ENCODE measurements at regions not wholly inside any gene's neighbourhood (a gene's known extent, or its start where the extent isn't known, plus 50 kb on each side); places are given as distances from the start of the nearest gene placed in this dataset.

- no peak overlapping the region for H3K27ac ChIP-seq (ENCODE audit: insufficient read depth, low read depth, low read length, poor library complexity, severe bottlenecking)
- 85 to 92% methylated on average over 1 of the region's 1 CpG for WGBS, 2 experiments
These were observed 104.2 kb upstream of the CDH11 start for GRCh38 chr16:65226077-65226476.

GRCh38 chr16:65225488-65225887, 103.6 kb upstream of the CDH11 start:
- no peak overlapping the region for H3K4me3 ChIP-seq (ENCODE audit: insufficient read depth, low read depth, low read length)
- no peaks in the 10 kb centered on the region for H3K36me3 ChIP-seq (ENCODE audit: control insufficient read depth, insufficient read depth, low read length)
- H3K4me1 ChIP-seq (ENCODE audit: control insufficient read depth, insufficient read depth, low read length), result no peaks in the 10 kb centered on the region
- no peaks in the 10 kb centered on the region for H3K9me3 ChIP-seq (ENCODE audit: control insufficient read depth, low read length)
- H3K27ac ChIP-seq (ENCODE audit: insufficient read depth, low read depth, low read length, poor library complexity, severe bottlenecking), result no peak overlapping the region
- no peaks in the 10 kb centered on the region for H3K27me3 ChIP-seq (ENCODE audit: control insufficient read depth, insufficient read depth, low read length, poor library complexity, severe bottlenecking)
- 75 to 78% methylated on average over 5 of the region's 5 CpGs for WGBS, 2 experiments

More at GRCh38 chr16:65226077-65226476, 104.2 kb upstream of the CDH11 start:
- Histone ChIP-seq H3K4me3 (ENCODE audit: insufficient read depth, low read depth, low read length) (no peak overlapping the region), H3K27me3 (ENCODE audit: control insufficient read depth, insufficient read depth, low read length, poor library complexity, severe bottlenecking) (no peaks in the 10 kb centered on the region), H3K9me3 (ENCODE audit: control insufficient read depth, low read length) (no peaks in the 10 kb centered on the region), H3K4me1 (ENCODE audit: control insufficient read depth, insufficient read depth, low read length) (no peaks in the 10 kb centered on the region), H3K36me3 (ENCODE audit: control insufficient read depth, insufficient read depth, low read length) (no peaks in the 10 kb centered on the region)

- Histone ChIP-seq H3K27me3 (ENCODE audit: control insufficient read depth, insufficient read depth, low read length, poor library complexity, severe bottlenecking) (no peaks in the 10 kb centered on the region), H3K4me1 (ENCODE audit: control insufficient read depth, insufficient read depth, low read length) (no peaks in the 10 kb centered on the region), H3K27ac (ENCODE audit: insufficient read depth, low read depth, low read length, poor library complexity, severe bottlenecking) (no peak overlapping the region), H3K9me3 (ENCODE audit: control insufficient read depth, low read length) (no peaks in the 10 kb centered on the region), H3K4me3 (ENCODE audit: insufficient read depth, low read depth, low read length) (no peak overlapping the region), H3K36me3 (ENCODE audit: control insufficient read depth, insufficient read depth, low read length) (no peaks in the 10 kb centered on the region)
- 76 to 86% methylated on average over 1 of the region's 1 CpG for WGBS, 2 experiments
These were observed 103.1 kb upstream of the CDH11 start for GRCh38 chr16:65224994-65225393.

GRCh38 chr16:65224471-65224870, 102.6 kb upstream of the CDH11 start:
- Histone ChIP-seq H3K27ac (ENCODE audit: insufficient read depth, low read depth, low read length, poor library complexity, severe bottlenecking) (no peak overlapping the region), H3K36me3 (ENCODE audit: control insufficient read depth, insufficient read depth, low read length) (no peaks in the 10 kb centered on the region), H3K4me1 (ENCODE audit: control insufficient read depth, insufficient read depth, low read length) (no peaks in the 10 kb centered on the region), H3K4me3 (ENCODE audit: insufficient read depth, low read depth, low read length) (no peak overlapping the region), H3K27me3 (ENCODE audit: control insufficient read depth, insufficient read depth, low read length, poor library complexity, severe bottlenecking) (no peaks in the 10 kb centered on the region), H3K9me3 (ENCODE audit: control insufficient read depth, low read length) (no peaks in the 10 kb centered on the region)
- 71 to 84% methylated on average over 2 of the region's 2 CpGs for WGBS, 2 experiments

- H3K4me3 ChIP-seq (ENCODE audit: insufficient read depth, low read depth, low read length), result no peak overlapping the region
- no peak overlapping the region for H3K27ac ChIP-seq (ENCODE audit: insufficient read depth, low read depth, low read length, poor library complexity, severe bottlenecking)
- no peaks in the 10 kb centered on the region for H3K27me3 ChIP-seq (ENCODE audit: control insufficient read depth, insufficient read depth, low read length, poor library complexity, severe bottlenecking)
- no peaks in the 10 kb centered on the region for H3K36me3 ChIP-seq (ENCODE audit: control insufficient read depth, insufficient read depth, low read length)
- 78 to 79% methylated on average over 3 of the region's 3 CpGs for WGBS, 2 experiments
- H3K9me3 ChIP-seq (ENCODE audit: control insufficient read depth, low read length), result no peaks in the 10 kb centered on the region
- no peaks in the 10 kb centered on the region for H3K4me1 ChIP-seq (ENCODE audit: control insufficient read depth, insufficient read depth, low read length)
These were observed 101.5 kb upstream of the CDH11 start for GRCh38 chr16:65223335-65223734.

- Histone ChIP-seq H3K9me3 (ENCODE audit: control insufficient read depth, low read length) (no peaks in the 10 kb centered on the region), H3K36me3 (ENCODE audit: control insufficient read depth, insufficient read depth, low read length) (no peaks in the 10 kb centered on the region), H3K27me3 (ENCODE audit: control insufficient read depth, insufficient read depth, low read length, poor library complexity, severe bottlenecking) (no peaks in the 10 kb centered on the region), H3K4me1 (ENCODE audit: control insufficient read depth, insufficient read depth, low read length) (no peaks in the 10 kb centered on the region), H3K4me3 (ENCODE audit: insufficient read depth, low read depth, low read length) (no peak overlapping the region), H3K27ac (ENCODE audit: insufficient read depth, low read depth, low read length, poor library complexity, severe bottlenecking) (no peak overlapping the region)
- 95% methylated on average over 6 of the region's 6 CpGs for WGBS, 2 experiments
These were observed 100.7 kb upstream of the CDH11 start for GRCh38 chr16:65222536-65222935.

- H3K27ac ChIP-seq (ENCODE audit: insufficient read depth, low read depth, low read length, poor library complexity, severe bottlenecking), result no peak overlapping the region
- H3K36me3 ChIP-seq (ENCODE audit: control insufficient read depth, insufficient read depth, low read length), result no peaks in the 10 kb centered on the region
- no peak overlapping the region for H3K4me3 ChIP-seq (ENCODE audit: insufficient read depth, low read depth, low read length)
- H3K4me1 ChIP-seq (ENCODE audit: control insufficient read depth, insufficient read depth, low read length), result no peaks in the 10 kb centered on the region
- WGBS, 2 experiments, result 89 to 90% methylated on average over 1 of the region's 1 CpG
- H3K9me3 ChIP-seq (ENCODE audit: control insufficient read depth, low read length), result no peaks in the 10 kb centered on the region
- H3K27me3 ChIP-seq (ENCODE audit: control insufficient read depth, insufficient read depth, low read length, poor library complexity, severe bottlenecking), result no peaks in the 10 kb centered on the region
These were observed 100.2 kb upstream of the CDH11 start for GRCh38 chr16:65222049-65222448.

- Histone ChIP-seq H3K4me1 (ENCODE audit: control insufficient read depth, insufficient read depth, low read length) (no peaks in the 10 kb centered on the region), H3K27me3 (ENCODE audit: control insufficient read depth, insufficient read depth, low read length, poor library complexity, severe bottlenecking) (no peaks in the 10 kb centered on the region), H3K9me3 (ENCODE audit: control insufficient read depth, low read length) (no peaks in the 10 kb centered on the region), H3K27ac (ENCODE audit: insufficient read depth, low read depth, low read length, poor library complexity, severe bottlenecking) (no peak overlapping the region), H3K4me3 (ENCODE audit: insufficient read depth, low read depth, low read length) (no peak overlapping the region), H3K36me3 (ENCODE audit: control insufficient read depth, insufficient read depth, low read length) (no peaks in the 10 kb centered on the region)
- 85 to 96% methylated on average over 1 of the region's 1 CpG for whole genome bisulfite sequencing, 2 experiments
These were observed 97.9 kb upstream of the CDH11 start for GRCh38 chr16:65219786-65220185.

GRCh38 chr16:65218348-65218747, 96.5 kb upstream of the CDH11 start:
- Histone ChIP-seq H3K4me3 (ENCODE audit: insufficient read depth, low read depth, low read length) (no peak overlapping the region), H3K27me3 (ENCODE audit: control insufficient read depth, insufficient read depth, low read length, poor library complexity, severe bottlenecking) (no peaks in the 10 kb centered on the region), H3K4me1 (ENCODE audit: control insufficient read depth, insufficient read depth, low read length) (no peaks in the 10 kb centered on the region), H3K9me3 (ENCODE audit: control insufficient read depth, low read length) (no peaks in the 10 kb centered on the region), H3K27ac (ENCODE audit: insufficient read depth, low read depth, low read length, poor library complexity, severe bottlenecking) (no peak overlapping the region), H3K36me3 (ENCODE audit: control insufficient read depth, insufficient read depth, low read length) (no peaks in the 10 kb centered on the region)
- WGBS, 2 experiments, result 60 to 72% methylated on average over 3 of the region's 3 CpGs

- Histone ChIP-seq H3K27me3 (ENCODE audit: control insufficient read depth, insufficient read depth, low read length, poor library complexity, severe bottlenecking) (no peaks in the 10 kb centered on the region), H3K27ac (ENCODE audit: insufficient read depth, low read depth, low read length, poor library complexity, severe bottlenecking) (no peak overlapping the region), H3K36me3 (ENCODE audit: control insufficient read depth, insufficient read depth, low read length) (no peaks in the 10 kb centered on the region), H3K4me3 (ENCODE audit: insufficient read depth, low read depth, low read length) (no peak overlapping the region), H3K4me1 (ENCODE audit: control insufficient read depth, insufficient read depth, low read length) (no peaks in the 10 kb centered on the region), H3K9me3 (ENCODE audit: control insufficient read depth, low read length) (no peaks in the 10 kb centered on the region)
- WGBS, 2 experiments, result 83% methylated on average over 4 of the region's 4 CpGs
These were observed 92.2 kb upstream of the CDH11 start for GRCh38 chr16:65213866-65214595.

Measured in ectodermal cell (in vitro differentiated cells).